Smooth muscle cell (in vitro differentiated cells): ENCODE measurements at regions not wholly inside any gene's neighbourhood (a gene's known extent, or its start where the extent isn't known, plus 50 kb on each side); places are given as distances from the start of the nearest gene placed in this dataset. TPM values are rescaled to one million over a fixed set of nuclear protein-coding genes. Genes with fewer than 3 reads are reported as not detected.

ENCODE experiments used
- DNase-seq: peaks from one replicate; lab custom pipeline; 2025; ENCODE audit not compliant: unreplicated experiment; lab: John Stamatoyannopoulos, UW
- H2AFZ ChIP-seq: fragments of 200-600 bp; sonication (generic); 2 replicates; pipeline ENCODE4 v1.6.0; 2016; ENCODE audit warnings: antibody characterized with exemption, low read depth, mild to moderate bottlenecking
- H3F3A ChIP-seq: fragments of 200-600 bp; sonication (generic); 2 replicates; pipeline ENCODE4 v1.6.0; 2017; ENCODE audit warnings: antibody characterized with exemption, low read depth
- H3K27ac ChIP-seq: fragments of 200-600 bp; sonication (generic); 2 replicates; pipeline ENCODE4 v1.5.1; 2016; ENCODE audit warnings: low read depth, mild to moderate bottlenecking
- H3K27me3 ChIP-seq: fragments of 200-600 bp; sonication (generic); 2 replicates; pipeline ENCODE4 v1.6.1; 2016; ENCODE audit warnings: low read depth, mild to moderate bottlenecking
- H3K36me3 ChIP-seq: fragments of 200-600 bp; sonication (generic); 2 replicates; pipeline ENCODE4 v1.5.1; 2016; ENCODE audit warnings: low read depth
- H3K4me1 ChIP-seq: fragments of 200-600 bp; sonication (generic); 2 replicates; pipeline ENCODE4 v1.5.1; 2016; ENCODE audit warnings: low read depth
- H3K4me2 ChIP-seq: fragments of 200-600 bp; sonication (generic); 2 replicates; pipeline ENCODE4 v1.6.0; 2016; ENCODE audit warnings: mild to moderate bottlenecking
- H3K4me3 ChIP-seq: fragments of 200-600 bp; sonication (generic); 2 replicates; pipeline ENCODE4 v1.5.1; 2016; ENCODE audit warnings: mild to moderate bottlenecking
- H3K79me2 ChIP-seq: fragments of 200-600 bp; sonication (generic); 2 replicates; pipeline ENCODE4 v1.6.0; 2016; ENCODE audit warnings: low read depth, mild to moderate bottlenecking
- H3K9ac ChIP-seq: fragments of 200-600 bp; sonication (generic); 2 replicates; pipeline ENCODE4 v1.6.0; 2016; ENCODE audit warnings: low read depth
- H3K9me3 ChIP-seq: fragments of 200-600 bp; sonication (generic); replicated peaks from 2 replicates; pipeline ENCODE4 v1.5.1; 2016; ENCODE audit warnings: low read depth
- H4K20me1 ChIP-seq: fragments of 200-600 bp; sonication (generic); 2 replicates; pipeline ENCODE4 v1.6.0; 2016; ENCODE audit warnings: low read depth
- CTCF ChIP-seq: fragments of 200-600 bp; sonication (generic); IDR thresholded peaks from 2 replicates; pipeline ENCODE4 v1.5.1; 2017; ENCODE audit warnings: borderline replicate concordance, mild to moderate bottlenecking, antibody characterized with exemption; ENCODE audit not compliant: insufficient read depth, poor library complexity, severe bottlenecking
- WGBS: methylation state at CpG from one replicate; pipeline ENCODE4 v1.1.7; 2016; ENCODE audit warnings: low lambda C conversion rate; 5-methylcytosine and 5-hydroxymethylcytosine counted together
- small RNA-seq: library from RNA; depleted of rRNA; stranded (forward); fragments of <200 nt; gene quantifications from one replicate; pipeline ENCODE3, GENCODE V24; 2014

- no peak for DNase-seq
- 36% methylated on average over 5 of the region's 5 CpGs for WGBS
Measured at GRCh38 chr2:152814475-152815030, 96.1 kb downstream of the ARL6IP6 start.

DNA sequence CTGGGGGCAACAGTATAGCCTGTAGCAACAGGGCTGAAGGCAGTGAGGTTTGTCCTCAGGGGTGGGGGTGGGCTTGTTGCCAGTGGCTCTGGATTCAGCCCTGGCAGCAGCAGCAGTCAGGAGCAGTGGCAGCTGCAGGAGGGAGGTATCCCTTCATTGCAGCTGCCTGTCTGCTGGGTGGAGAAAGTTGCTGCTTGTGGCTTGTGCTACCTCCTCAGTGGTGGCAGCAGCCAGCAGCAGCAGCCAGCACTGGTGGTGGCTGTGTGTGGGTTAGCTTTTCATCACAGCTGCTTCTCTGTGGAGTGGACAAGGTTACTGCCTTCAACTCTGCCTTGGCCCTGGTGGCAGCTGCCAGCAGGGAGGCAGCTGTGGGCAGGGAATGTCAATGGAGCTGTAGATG is 94.9 kb downstream of the ARL6IP6 start:
- H3F3A ChIP-seq = no peaks in the 10 kb centered on the region
- TF ChIP-seq CTCF = no peak

More at GRCh38 chr2:152814475-152815030, 96.1 kb downstream of the ARL6IP6 start:
- Histone ChIP-seq H3K36me3 (no peaks in the 10 kb centered on the region), H3K27me3 (no peaks in the 10 kb centered on the region), H3K4me1 (peaks cover 12% of the 10 kb centered on the region), H4K20me1 (no peaks in the 10 kb centered on the region), H3K4me2 (peak overlapping the region; percentile 41), H3K9me3 (peaks cover 5% of the 10 kb centered on the region), H3K79me2 (no peaks in the 10 kb centered on the region), H3K27ac (peak overlapping the region; percentile 15), H3K4me3 (no peak overlapping the region), H2AFZ (no peak overlapping the region), H3K9ac (no peak overlapping the region), H3F3A (no peaks in the 10 kb centered on the region)
- TF ChIP-seq CTCF = no peak

More for the DNA sequence above, 94.9 kb downstream of the ARL6IP6 start:
- Histone ChIP-seq H3K79me2 (no peaks in the 10 kb centered on the region), H3K4me2 (no peak overlapping the region), H3K4me3 (no peak overlapping the region), H3K4me1 (peaks cover 12% of the 10 kb centered on the region), H3K27ac (no peak overlapping the region), H4K20me1 (no peaks in the 10 kb centered on the region), H3K27me3 (no peaks in the 10 kb centered on the region), H3K36me3 (no peaks in the 10 kb centered on the region), H2AFZ (no peak overlapping the region), H3K9me3 (peaks cover 5% of the 10 kb centered on the region), H3K9ac (no peak overlapping the region)
- no peak for DNase-seq

Small RNA genes in the stretch of these regions (small RNA-seq; reads per million reads assigned to genes)
- gene AC009969.1 (not detected), gene AC079150.2 (not detected)
